H1 (cell line): ENCODE measurements at regions not wholly inside any gene's neighbourhood (a gene's known extent, or its start where the extent isn't known, plus 50 kb on each side); places are given as distances from the start of the nearest gene placed in this dataset.

Experiments used
- CTCF ChIA-PET: fragments of 300-600 bp; sonication (Branson Sonifier 250); formaldehyde crosslinking; loops from one replicate; lab custom pipeline; 2021; ENCODE audit not compliant: partially characterized antibody; lab: Charles Lee
- POLR2A ChIA-PET: fragments of 300-600 bp; sonication (Branson Sonifier 250); formaldehyde crosslinking; loops from one replicate; lab custom pipeline; 2021; ENCODE audit warnings: inconsistent platforms; ENCODE audit not compliant: partially characterized antibody; lab: Charles Lee
- DNase-seq, 2 experiments: peaks; one replicate each; pipeline versions ENCODE4 v3.0.0 to v3.0.0-alpha.2; 2010 to 2022; ENCODE audit warnings: low spot score in 2 of 2, low read depth in 1 of 2, mixed read lengths in 1 of 2
- FAIRE-seq: peaks from 2 replicates; lab custom pipeline; 2011; peaks lifted over from hg19 to GRCh38; lab: Jason Lieb, UNC
- H2AFZ ChIP-seq: 2 replicates; pipeline ENCODE4 v1.8.1; 2012; ENCODE audit warnings: low read length, inconsistent platforms
- H2AK5ac ChIP-seq: 2 replicates; pipeline ENCODE4 v1.6.1; 2013; ENCODE audit warnings: low read depth, low read length
- H2BK120ac ChIP-seq: replicated peaks from 2 replicates; pipeline ENCODE3; 2013; ENCODE audit warnings: low read depth, low read length, inconsistent platforms
- H2BK12ac ChIP-seq: 2 replicates; pipeline ENCODE4 v1.6.1; 2013; ENCODE audit warnings: low read depth, low read length
- H2BK15ac ChIP-seq: 2 replicates; pipeline ENCODE4 v1.6.1; 2013; ENCODE audit warnings: low read length
- H2BK20ac ChIP-seq: 2 replicates; pipeline ENCODE4 v1.6.1; 2013; ENCODE audit warnings: low read length
- H2BK5ac ChIP-seq: 2 replicates; pipeline ENCODE4 v1.6.1; 2013; ENCODE audit warnings: low read depth, low read length
- H3K14ac ChIP-seq: 2 replicates; pipeline ENCODE4 v1.6.1; 2013; ENCODE audit warnings: inconsistent platforms; ENCODE audit not compliant: insufficient read length
- H3K18ac ChIP-seq: 2 replicates; pipeline ENCODE4 v1.6.1; 2013; ENCODE audit warnings: low read length; ENCODE audit errors: extremely low read depth
- H3K23ac ChIP-seq: 2 replicates; pipeline ENCODE4 v1.6.1; 2013; ENCODE audit warnings: inconsistent platforms; ENCODE audit not compliant: insufficient read length
- H3K23me2 ChIP-seq: 2 replicates; pipeline ENCODE4 v1.6.1; 2013; ENCODE audit warnings: low read depth, low read length
- H3K27ac ChIP-seq: 2 replicates; pipeline ENCODE4 v1.6.1; 2011; ENCODE audit warnings: low read depth, low read length, inconsistent platforms
- H3K27me3 ChIP-seq, 4 experiments: replicated peaks in 1 of 4; 1 replicate in 1 of 4; 2 replicates in 3 of 4; pipeline versions ENCODE4 v1.6.1 to v1.8.1; 2011 to 2013; ENCODE audit warnings: low read length in 3 of 4, mild to moderate bottlenecking in 3 of 4, inconsistent platforms in 2 of 4, mixed read lengths in 2 of 4, moderate library complexity in 1 of 4; ENCODE audit not compliant: control insufficient read depth in 3 of 4, insufficient read depth in 3 of 4; ENCODE audit errors: extremely low read depth in 1 of 4
- H3K36me3 ChIP-seq, 4 experiments: 2 replicates each; pipeline versions ENCODE4 v1.6.1 to v1.8.1; 2011 to 2013; ENCODE audit warnings: mild to moderate bottlenecking in 4 of 4, low read length in 3 of 4, moderate library complexity in 2 of 4, control low read depth in 1 of 4, inconsistent platforms in 1 of 4; ENCODE audit not compliant: insufficient read depth in 4 of 4, control insufficient read depth in 2 of 4
- H3K4ac ChIP-seq: replicated peaks from 2 replicates; pipeline ENCODE3; 2013; ENCODE audit warnings: low read length, low read depth, mixed read lengths, inconsistent platforms; ENCODE audit not compliant: insufficient read length
- H3K4me1 ChIP-seq, 4 experiments: replicated peaks in 1 of 4; 1 replicate in 1 of 4; 2 replicates in 3 of 4; pipeline versions ENCODE4 v1.6.1 to v1.8.1; 2011 to 2013; ENCODE audit warnings: low read length in 3 of 4, inconsistent platforms in 2 of 4, mixed read lengths in 1 of 4; ENCODE audit not compliant: insufficient read depth in 4 of 4, control insufficient read depth in 3 of 4
- H3K4me2 ChIP-seq, 2 experiments: 2 replicates each; pipeline versions ENCODE4 v1.6.1 to v1.8.1; 2011 to 2013; ENCODE audit warnings: low read depth in 2 of 2, low read length in 2 of 2, control low read depth in 1 of 2, inconsistent platforms in 1 of 2, mild to moderate bottlenecking in 1 of 2; ENCODE audit not compliant: insufficient read depth in 1 of 2
- H3K4me3 ChIP-seq, 4 experiments: fragments of 200-600, 300-600 bp in 1 of 4; sonication (generic), shearing (Covaris generic), sonication (Bioruptor Twin) in 1 of 4; 2 replicates each; pipeline versions ENCODE4 v1.5.1 to v1.8.1; 2011 to 2016; ENCODE audit warnings: low read length in 4 of 4, low read depth in 3 of 4, control low read depth in 2 of 4, inconsistent platforms in 2 of 4, mild to moderate bottlenecking in 2 of 4, mixed read lengths in 1 of 4, moderate library complexity in 1 of 4; ENCODE audit not compliant: insufficient read depth in 2 of 4; ENCODE audit errors: extremely low read depth in 1 of 4
- H3K56ac ChIP-seq: replicated peaks from 2 replicates; pipeline ENCODE3; 2013; ENCODE audit warnings: low read depth, mild to moderate bottlenecking, mixed read lengths, low read length, inconsistent platforms; ENCODE audit not compliant: insufficient read length
- H3K79me1 ChIP-seq: 2 replicates; pipeline ENCODE4 v1.6.1; 2013; ENCODE audit warnings: low read depth, low read length, control low read depth
- H3K79me2 ChIP-seq, 2 experiments: 2 replicates each; pipeline versions ENCODE4 v1.6.1 to v1.8.1; 2012 to 2013; ENCODE audit warnings: low read length in 2 of 2, mild to moderate bottlenecking in 2 of 2, inconsistent platforms in 1 of 2; ENCODE audit not compliant: insufficient read depth in 2 of 2, control insufficient read depth in 1 of 2
- H3K9ac ChIP-seq, 4 experiments: replicated peaks in 1 of 4; 1 replicate in 1 of 4; 2 replicates in 3 of 4; pipeline versions ENCODE4 v1.6.1 to v1.8.1; 2011 to 2013; ENCODE audit warnings: low read depth in 3 of 4, low read length in 3 of 4, control low read depth in 2 of 4, mild to moderate bottlenecking in 2 of 4, moderate library complexity in 2 of 4, inconsistent platforms in 1 of 4; ENCODE audit errors: extremely low read depth in 1 of 4
- H3K9me3 ChIP-seq, 2 experiments: 2 replicates each; pipeline versions ENCODE4 v1.6.1 to v1.8.1; 2012 to 2013; ENCODE audit warnings: mild to moderate bottlenecking in 2 of 2, moderate library complexity in 2 of 2, control low read depth in 1 of 2, inconsistent platforms in 1 of 2, low read depth in 1 of 2, low read length in 1 of 2, mixed read lengths in 1 of 2; ENCODE audit not compliant: insufficient read depth in 2 of 2
- H4K20me1 ChIP-seq, 2 experiments: replicated peaks in 1 of 2; 2 replicates each; pipeline versions ENCODE3 to v1.8.1; 2011 to 2013; ENCODE audit warnings: inconsistent platforms in 2 of 2, low read length in 2 of 2, mild to moderate bottlenecking in 1 of 2; ENCODE audit not compliant: insufficient read depth in 2 of 2, control insufficient read depth in 1 of 2
- H4K5ac ChIP-seq: 2 replicates; pipeline ENCODE4 v1.6.1; 2013; ENCODE audit warnings: low read length, low read depth, mixed read lengths, inconsistent platforms; ENCODE audit not compliant: insufficient read length
- H4K8ac ChIP-seq: 2 replicates; pipeline ENCODE4 v1.8.0; 2013; ENCODE audit warnings: mild to moderate bottlenecking, moderate library complexity, low read length, inconsistent platforms; ENCODE audit not compliant: insufficient read depth; ENCODE audit errors: extremely low read depth
- H4K91ac ChIP-seq: replicated peaks from 2 replicates; pipeline ENCODE3; 2013; ENCODE audit warnings: low read length, mixed read lengths, inconsistent platforms; ENCODE audit not compliant: insufficient read length
- GTF2F1 ChIP-seq: IDR thresholded peaks from 2 replicates; pipeline ENCODE4 v1.6.1; 2012; ENCODE audit warnings: low read depth, low read length, improper control_type of control experiment, borderline replicate concordance
- HDAC6 ChIP-seq: IDR thresholded peaks from one replicate; pipeline ENCODE4 v1.7.1; 2012; ENCODE audit warnings: low read depth, mild to moderate bottlenecking, inconsistent platforms, low read length, moderate library complexity
- JUND ChIP-seq: IDR thresholded peaks from 2 replicates; pipeline ENCODE4 v1.6.1; 2011; ENCODE audit warnings: mild to moderate bottlenecking, improper control_type of control experiment, low read length
- KDM4A ChIP-seq: IDR thresholded peaks from one replicate; pipeline ENCODE4 v1.7.1; 2012; ENCODE audit warnings: low read depth, mild to moderate bottlenecking, moderate library complexity, low read length, inconsistent platforms; ENCODE audit not compliant: severe bottlenecking
- RFX5 ChIP-seq: IDR thresholded peaks from 2 replicates; pipeline ENCODE4 v1.6.1; 2011; ENCODE audit warnings: low read depth, low read length, improper control_type of control experiment, borderline replicate concordance
- SUZ12 ChIP-seq: fragments of 200-600 bp; sonication (generic); IDR thresholded peaks from 2 replicates; pipeline ENCODE4 v1.6.1; 2012; ENCODE audit warnings: mild to moderate bottlenecking, inconsistent platforms, low read length, moderate library complexity, mixed read lengths
- TAF1 ChIP-seq: IDR thresholded peaks from 2 replicates; pipeline ENCODE4 v1.6.1; 2011; ENCODE audit warnings: mild to moderate bottlenecking, low read depth, low read length
- TBP ChIP-seq: IDR thresholded peaks from 2 replicates; pipeline ENCODE4 v1.6.1; 2011; ENCODE audit warnings: low read depth, low read length, improper control_type of control experiment
- TEAD4 ChIP-seq: IDR thresholded peaks from 2 replicates; pipeline ENCODE4 v1.6.1; 2012; ENCODE audit warnings: low read depth, low read length, inconsistent platforms, mixed read lengths
- WGBS, 2 experiments: shearing (Covaris generic) in 1 of 2; methylation state at CpG; one replicate each; pipeline versions ENCODE4 v1.1.6 to v1.1.7; 2013 to 2015; ENCODE audit warnings: low lambda C conversion rate in 2 of 2, mixed read lengths in 2 of 2, inconsistent platforms in 1 of 2, low coverage in 1 of 2, missing lambda C conversion rate in 1 of 2; ENCODE audit not compliant: insufficient replicate concordance in 2 of 2, insufficient coverage in 1 of 2, insufficient read length in 1 of 2; ENCODE audit errors: extremely low coverage in 1 of 2, missing lambda C conversion rate in 1 of 2; 5-methylcytosine and 5-hydroxymethylcytosine counted together
- TF ChIP-seq, protein P1 (sequence below): IDR thresholded peaks from 2 replicates; pipeline ENCODE4 v1.6.1; 2011; ENCODE audit warnings: low read length, improper control_type of control experiment
- TF ChIP-seq, protein P2 (sequence below), 3 experiments: IDR thresholded peaks; 1 replicate in 2 of 3; 2 replicates in 1 of 3; pipeline versions ENCODE4 v1.5.1 to v1.6.1; 2011; ENCODE audit warnings: low read length in 3 of 3, mild to moderate bottlenecking in 3 of 3, inconsistent platforms in 2 of 3, low read depth in 1 of 3, moderate library complexity in 1 of 3; ENCODE audit not compliant: insufficient read depth in 1 of 3; ENCODE audit errors: control extremely low read depth in 1 of 3

DNA sequence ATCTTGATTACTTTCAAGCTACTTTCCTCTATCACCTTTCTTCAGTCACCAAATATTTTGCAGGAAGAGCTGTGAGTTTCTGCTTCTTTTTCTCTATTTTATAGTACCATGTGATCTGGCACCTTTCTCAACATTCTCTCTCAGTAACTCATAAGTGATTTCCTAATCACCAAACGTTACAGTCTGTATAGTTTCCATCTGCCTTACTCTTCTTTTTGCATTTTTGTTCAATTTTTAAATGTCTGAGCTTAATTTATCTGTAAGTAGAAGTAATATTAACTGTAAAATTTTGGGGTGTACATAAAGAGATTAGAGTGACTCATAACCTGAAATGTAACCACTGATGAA, 422.1 kb upstream of the SYT1 start:
- no peak overlapping the region for H4K8ac ChIP-seq
- no peak for TF ChIP-seq JUND
- no peak for TF ChIP-seq RFX5
- no peak for TF ChIP-seq TBP
- no peak for TF ChIP-seq TEAD4
- TF ChIP-seq GTF2F1 = no peak
- TF ChIP-seq, protein P1, sequence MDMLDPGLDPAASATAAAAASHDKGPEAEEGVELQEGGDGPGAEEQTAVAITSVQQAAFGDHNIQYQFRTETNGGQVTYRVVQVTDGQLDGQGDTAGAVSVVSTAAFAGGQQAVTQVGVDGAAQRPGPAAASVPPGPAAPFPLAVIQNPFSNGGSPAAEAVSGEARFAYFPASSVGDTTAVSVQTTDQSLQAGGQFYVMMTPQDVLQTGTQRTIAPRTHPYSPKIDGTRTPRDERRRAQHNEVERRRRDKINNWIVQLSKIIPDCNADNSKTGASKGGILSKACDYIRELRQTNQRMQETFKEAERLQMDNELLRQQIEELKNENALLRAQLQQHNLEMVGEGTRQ = no peak
- no peak for TF ChIP-seq SUZ12
- TF ChIP-seq TAF1 = no peak
- no peak for TF ChIP-seq HDAC6
- TF ChIP-seq, protein P2, sequence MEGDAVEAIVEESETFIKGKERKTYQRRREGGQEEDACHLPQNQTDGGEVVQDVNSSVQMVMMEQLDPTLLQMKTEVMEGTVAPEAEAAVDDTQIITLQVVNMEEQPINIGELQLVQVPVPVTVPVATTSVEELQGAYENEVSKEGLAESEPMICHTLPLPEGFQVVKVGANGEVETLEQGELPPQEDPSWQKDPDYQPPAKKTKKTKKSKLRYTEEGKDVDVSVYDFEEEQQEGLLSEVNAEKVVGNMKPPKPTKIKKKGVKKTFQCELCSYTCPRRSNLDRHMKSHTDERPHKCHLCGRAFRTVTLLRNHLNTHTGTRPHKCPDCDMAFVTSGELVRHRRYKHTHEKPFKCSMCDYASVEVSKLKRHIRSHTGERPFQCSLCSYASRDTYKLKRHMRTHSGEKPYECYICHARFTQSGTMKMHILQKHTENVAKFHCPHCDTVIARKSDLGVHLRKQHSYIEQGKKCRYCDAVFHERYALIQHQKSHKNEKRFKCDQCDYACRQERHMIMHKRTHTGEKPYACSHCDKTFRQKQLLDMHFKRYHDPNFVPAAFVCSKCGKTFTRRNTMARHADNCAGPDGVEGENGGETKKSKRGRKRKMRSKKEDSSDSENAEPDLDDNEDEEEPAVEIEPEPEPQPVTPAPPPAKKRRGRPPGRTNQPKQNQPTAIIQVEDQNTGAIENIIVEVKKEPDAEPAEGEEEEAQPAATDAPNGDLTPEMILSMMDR (IDR thresholded peaks at IDR 0.05; ENCODE audit: control extremely low read depth in 1 of 3, insufficient read depth in 1 of 3, low read depth in 1 of 3, low read length in 3 of 3) = no peak
- TF ChIP-seq KDM4A = no peak
- H3K23me2 ChIP-seq = no peaks in the 10 kb centered on the region
- no peak overlapping the region for H2BK12ac ChIP-seq
- no peak overlapping the region for H3K23ac ChIP-seq
- H2BK15ac ChIP-seq = no peak overlapping the region
- H3K18ac ChIP-seq = no peak overlapping the region
- no peak for DNase-seq
- no peak overlapping the region for H3K4ac ChIP-seq
- no peak overlapping the region for H2BK5ac ChIP-seq
- CTCF ChIA-PET = no interaction called here
- H3K9ac ChIP-seq = no peak overlapping the region
- no peak overlapping the region for H2BK120ac ChIP-seq
- no peak overlapping the region for H3K27ac ChIP-seq
- H3K4me3 ChIP-seq = no peak overlapping the region
- H3K36me3 ChIP-seq = no peaks in the 10 kb centered on the region
- H3K79me2 ChIP-seq = no peaks in the 10 kb centered on the region
- no peak overlapping the region for H2AK5ac ChIP-seq
- H3K4me2 ChIP-seq = no peak overlapping the region
- no peaks in the 10 kb centered on the region for H3K9me3 ChIP-seq
- 81% methylated on average over 1 of the region's 1 CpG; no CpG with 5 or more reads in 1 of the 2 experiments for WGBS, 2 experiments
- H2BK20ac ChIP-seq = no peak overlapping the region
- no peak overlapping the region for H3K56ac ChIP-seq
- H3K79me1 ChIP-seq = no peaks in the 10 kb centered on the region
- H4K91ac ChIP-seq = no peak overlapping the region
- no peaks in the 10 kb centered on the region for H4K20me1 ChIP-seq
- H3K14ac ChIP-seq = no peak overlapping the region
- no peak for FAIRE-seq
- no peaks in the 10 kb centered on the region for H3K27me3 ChIP-seq
- H3K4me1 ChIP-seq = no peaks in the 10 kb centered on the region
- no peak overlapping the region for H4K5ac ChIP-seq
- no peak overlapping the region for H2AFZ ChIP-seq
- POLR2A ChIA-PET = no interaction called here
